ENCODE measurements at regions not wholly inside any gene's neighbourhood (a gene's known extent, or its start where the extent isn't known, plus 50 kb on each side); places are given as distances from the start of the nearest gene placed in this dataset.

- no peak for DNase-seq
Measured at GRCh38 chr14:79960288-79960687, 251.0 kb downstream of the DIO2 start.

- no peak for DNase-seq
Measured at GRCh38 chr14:79951572-79951971, 259.7 kb downstream of the DIO2 start.

- DNase-seq, result no peak
Measured at GRCh38 chr14:79949906-79950305, 261.4 kb downstream of the DIO2 start.

- no peak for DNase-seq
Measured at GRCh38 chr14:79947440-79948054, 263.8 kb downstream of the DIO2 start.

GRCh38 chr14:79939235-79939634 lies 272.1 kb downstream of the DIO2 start:
- no peak for DNase-seq

- no peak for DNase-seq
Measured at GRCh38 chr14:79938185-79938584, 273.1 kb downstream of the DIO2 start.

- no peak for DNase-seq
Measured at GRCh38 chr14:79937433-79937832, 273.9 kb downstream of the DIO2 start.

- DNase-seq, result no peak
Measured at GRCh38 chr14:79924551-79924950, 286.8 kb downstream of the DIO2 start.

GRCh38 chr14:79920180-79920692 lies 291.1 kb downstream of the DIO2 start:
- DNase-seq, result no peak
